GM12878 (cell line): ENCODE measurements at regions not wholly inside any gene's neighbourhood (a gene's known extent, or its start where the extent isn't known, plus 50 kb on each side); places are given as distances from the start of the nearest gene placed in this dataset.

Source experiments
- ATF7 ChIP-seq: fragments of 450-650 bp; IDR thresholded peaks from 2 replicates; pipeline ENCODE4 v1.6.1; 2016; ENCODE audit warnings: low read depth, mild to moderate bottlenecking
- FOXM1 ChIP-seq: IDR thresholded peaks from 2 replicates; pipeline ENCODE4 v1.6.1; 2012; ENCODE audit warnings: low read depth, mild to moderate bottlenecking, inconsistent platforms, low read length, moderate library complexity
- HDAC6 ChIP-seq: fragments of 200-600 bp; sonication (generic); IDR thresholded peaks from one replicate; pipeline ENCODE4 v1.8.0; 2017; ENCODE audit warnings: antibody characterized with exemption; ENCODE audit not compliant: unreplicated experiment
- REST ChIP-seq: IDR thresholded peaks from 2 replicates; pipeline ENCODE4 v1.6.1; 2012; ENCODE audit warnings: mild to moderate bottlenecking, low read depth, low read length
- TF ChIP-seq, protein P1 (sequence below): fragments of 450-650 bp; IDR thresholded peaks from 2 replicates; pipeline ENCODE4 v1.6.1; 2017; ENCODE audit warnings: mild to moderate bottlenecking, moderate library complexity

GRCh38 chr7:131000873-131001272, 266.9 kb upstream of the KLF14 start (continued):
- TF ChIP-seq REST (no peak), ATF7 (no peak), HDAC6 (no peak), FOXM1 (no peak)
- TF ChIP-seq, protein P1, sequence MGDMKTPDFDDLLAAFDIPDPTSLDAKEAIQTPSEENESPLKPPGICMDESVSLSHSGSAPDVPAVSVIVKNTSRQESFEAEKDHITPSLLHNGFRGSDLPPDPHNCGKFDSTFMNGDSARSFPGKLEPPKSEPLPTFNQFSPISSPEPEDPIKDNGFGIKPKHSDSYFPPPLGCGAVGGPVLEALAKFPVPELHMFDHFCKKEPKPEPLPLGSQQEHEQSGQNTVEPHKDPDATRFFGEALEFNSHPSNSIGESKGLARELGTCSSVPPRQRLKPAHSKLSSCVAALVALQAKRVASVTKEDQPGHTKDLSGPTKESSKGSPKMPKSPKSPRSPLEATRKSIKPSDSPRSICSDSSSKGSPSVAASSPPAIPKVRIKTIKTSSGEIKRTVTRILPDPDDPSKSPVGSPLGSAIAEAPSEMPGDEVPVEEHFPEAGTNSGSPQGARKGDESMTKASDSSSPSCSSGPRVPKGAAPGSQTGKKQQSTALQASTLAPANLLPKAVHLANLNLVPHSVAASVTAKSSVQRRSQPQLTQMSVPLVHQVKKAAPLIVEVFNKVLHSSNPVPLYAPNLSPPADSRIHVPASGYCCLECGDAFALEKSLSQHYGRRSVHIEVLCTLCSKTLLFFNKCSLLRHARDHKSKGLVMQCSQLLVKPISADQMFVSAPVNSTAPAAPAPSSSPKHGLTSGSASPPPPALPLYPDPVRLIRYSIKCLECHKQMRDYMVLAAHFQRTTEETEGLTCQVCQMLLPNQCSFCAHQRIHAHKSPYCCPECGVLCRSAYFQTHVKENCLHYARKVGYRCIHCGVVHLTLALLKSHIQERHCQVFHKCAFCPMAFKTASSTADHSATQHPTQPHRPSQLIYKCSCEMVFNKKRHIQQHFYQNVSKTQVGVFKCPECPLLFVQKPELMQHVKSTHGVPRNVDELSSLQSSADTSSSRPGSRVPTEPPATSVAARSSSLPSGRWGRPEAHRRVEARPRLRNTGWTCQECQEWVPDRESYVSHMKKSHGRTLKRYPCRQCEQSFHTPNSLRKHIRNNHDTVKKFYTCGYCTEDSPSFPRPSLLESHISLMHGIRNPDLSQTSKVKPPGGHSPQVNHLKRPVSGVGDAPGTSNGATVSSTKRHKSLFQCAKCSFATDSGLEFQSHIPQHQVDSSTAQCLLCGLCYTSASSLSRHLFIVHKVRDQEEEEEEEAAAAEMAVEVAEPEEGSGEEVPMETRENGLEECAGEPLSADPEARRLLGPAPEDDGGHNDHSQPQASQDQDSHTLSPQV = no peak
